GM23248 (cell line): ENCODE measurements at regions not wholly inside any gene's neighbourhood (a gene's known extent, or its start where the extent isn't known, plus 50 kb on each side); places are given as distances from the start of the nearest gene placed in this dataset.

ENCODE experiments used
- EZH2 ChIP-seq: fragments of 200-600 bp; sonication (generic); IDR thresholded peaks from 2 replicates; pipeline ENCODE4 v1.6.1; 2018; ENCODE audit warnings: antibody characterized with exemption, mild to moderate bottlenecking; ENCODE audit not compliant: insufficient read depth, poor library complexity, severe bottlenecking
- EZH2phosphoT487 ChIP-seq: fragments of 200-600 bp; sonication (generic); IDR thresholded peaks from 2 replicates; pipeline ENCODE4 v1.6.1; 2018; ENCODE audit warnings: antibody characterized with exemption, moderate library complexity, mild to moderate bottlenecking, low read depth; ENCODE audit not compliant: insufficient read depth

GRCh38 chr4:12778706-12779105 lies 705.4 kb downstream of the RAB28 start:
- TF ChIP-seq EZH2 = no peak
- TF ChIP-seq EZH2phosphoT487 = no peak
